MCF 10A (cell line): ENCODE measurements at regions not wholly inside any gene's neighbourhood (a gene's known extent, or its start where the extent isn't known, plus 50 kb on each side); places are given as distances from the start of the nearest gene placed in this dataset.

Experiments
- BruUV-seq: library from RNA; stranded (reverse); fragments of 400-500 nt; replicated peaks from 2 replicates; lab custom pipeline; 2021; lab: Mats Ljungman, UMichigan
- CTCF ChIA-PET: fragments of 300-600 bp; sonication (Branson Sonifier 250); formaldehyde crosslinking; extraction: SDS; loops from one replicate; lab custom pipeline; 2021; ENCODE audit warnings: antibody characterized with exemption, inconsistent platforms; lab: Yijun Ruan, JAX
- POLR2A ChIA-PET: fragments of 300-600, 350-650 bp; sonication (Branson Sonifier 250); formaldehyde crosslinking; extraction: SDS; loops from one replicate; lab custom pipeline; 2020; ENCODE audit warnings: antibody characterized with exemption, inconsistent platforms; lab: Yijun Ruan, JAX
- DNase-seq: peaks from one replicate; pipeline ENCODE4 v3.0.0-alpha.2; 2018; ENCODE audit not compliant: unreplicated experiment
- H3K27ac Mint-ChIP-seq: one replicate; pipeline ENCODE4 v1.8.0; 2022; ENCODE audit warnings: mild to moderate bottlenecking, low read depth, mixed read lengths; ENCODE audit not compliant: unreplicated experiment
- H3K27me3 Mint-ChIP-seq: one replicate; pipeline ENCODE4 v1.8.0; 2022; ENCODE audit warnings: mixed read lengths; ENCODE audit not compliant: insufficient read depth, unreplicated experiment
- H3K36me3 Mint-ChIP-seq: one replicate; pipeline ENCODE4 v1.8.0; 2022; ENCODE audit warnings: mild to moderate bottlenecking, moderate library complexity, mixed read lengths; ENCODE audit not compliant: insufficient read depth, unreplicated experiment
- H3K4me1 Mint-ChIP-seq: one replicate; pipeline ENCODE4 v1.8.0; 2022; ENCODE audit warnings: mixed read lengths; ENCODE audit not compliant: insufficient read depth, unreplicated experiment
- H3K4me3 Mint-ChIP-seq: one replicate; pipeline ENCODE4 v1.8.0; 2022; ENCODE audit warnings: mild to moderate bottlenecking, moderate library complexity, mixed read lengths; ENCODE audit not compliant: unreplicated experiment
- H3K9me3 Mint-ChIP-seq: one replicate; pipeline ENCODE4 v1.8.0; 2022; ENCODE audit warnings: mixed read lengths; ENCODE audit not compliant: unreplicated experiment
- CTCF ChIP-seq: fragments of 200-600 bp; IDR thresholded peaks from one replicate; pipeline ENCODE4 v1.8.0; 2022; ENCODE audit warnings: antibody characterized with exemption, mild to moderate bottlenecking; ENCODE audit not compliant: unreplicated experiment
- intact Hi-C: fragments of 100-400 bp; cut with micrococcal nuclease; formaldehyde crosslinking; loops from 2 replicates; pipeline ENCODE4 v1.14.1; 2022

GRCh38 chr9:96045811-96046210, 170.3 kb downstream of the ERCC6L2 start:
- Mint-ChIP-seq H3K27me3 (peaks cover 22% of the 10 kb centered on the region), H3K36me3 (no peaks in the 10 kb centered on the region), H3K9me3 (no peaks in the 10 kb centered on the region), H3K4me1 (no peaks in the 10 kb centered on the region), H3K27ac (no peak overlapping the region), H3K4me3 (no peak overlapping the region)
- DNase-seq = no peak
- ChIA-PET POLR2A (no interaction called here), CTCF (no interaction called here)
- TF ChIP-seq CTCF = no peak
- intact Hi-C loops = no loop called here
- no TSS peak for BruUV-seq

DNA sequence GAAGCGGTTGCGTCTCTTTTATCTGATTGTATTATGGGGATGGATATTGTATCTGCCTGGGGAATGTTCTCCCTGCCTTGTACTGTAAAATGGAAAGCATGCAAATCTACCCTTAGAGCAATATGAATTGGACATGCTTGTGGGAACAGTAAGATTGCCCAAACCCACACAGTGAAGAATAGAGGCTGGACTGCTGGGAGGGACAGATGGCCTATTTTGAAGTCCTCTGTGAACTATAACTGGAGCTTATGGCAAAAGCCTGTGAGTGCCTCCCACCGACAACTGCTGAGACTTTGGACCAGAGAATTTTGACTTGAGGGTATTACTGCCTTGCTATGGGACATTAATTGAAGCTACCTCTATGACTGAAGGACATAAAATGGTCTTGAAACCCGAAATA, 168.9 kb downstream of the ERCC6L2 start:
- no peak overlapping the region for H3K4me3 Mint-ChIP-seq
- H3K27me3 Mint-ChIP-seq = peaks cover 22% of the 10 kb centered on the region
- CTCF ChIA-PET = no interaction called here
- no peak overlapping the region for H3K27ac Mint-ChIP-seq
- POLR2A ChIA-PET = no interaction called here
- no peak for DNase-seq
- no peaks in the 10 kb centered on the region for H3K4me1 Mint-ChIP-seq
- no peak for TF ChIP-seq CTCF
- H3K9me3 Mint-ChIP-seq = peaks cover 8% of the 10 kb centered on the region
- no TSS peak for BruUV-seq
- no peaks in the 10 kb centered on the region for H3K36me3 Mint-ChIP-seq
- intact Hi-C loops = no loop called here

DNA sequence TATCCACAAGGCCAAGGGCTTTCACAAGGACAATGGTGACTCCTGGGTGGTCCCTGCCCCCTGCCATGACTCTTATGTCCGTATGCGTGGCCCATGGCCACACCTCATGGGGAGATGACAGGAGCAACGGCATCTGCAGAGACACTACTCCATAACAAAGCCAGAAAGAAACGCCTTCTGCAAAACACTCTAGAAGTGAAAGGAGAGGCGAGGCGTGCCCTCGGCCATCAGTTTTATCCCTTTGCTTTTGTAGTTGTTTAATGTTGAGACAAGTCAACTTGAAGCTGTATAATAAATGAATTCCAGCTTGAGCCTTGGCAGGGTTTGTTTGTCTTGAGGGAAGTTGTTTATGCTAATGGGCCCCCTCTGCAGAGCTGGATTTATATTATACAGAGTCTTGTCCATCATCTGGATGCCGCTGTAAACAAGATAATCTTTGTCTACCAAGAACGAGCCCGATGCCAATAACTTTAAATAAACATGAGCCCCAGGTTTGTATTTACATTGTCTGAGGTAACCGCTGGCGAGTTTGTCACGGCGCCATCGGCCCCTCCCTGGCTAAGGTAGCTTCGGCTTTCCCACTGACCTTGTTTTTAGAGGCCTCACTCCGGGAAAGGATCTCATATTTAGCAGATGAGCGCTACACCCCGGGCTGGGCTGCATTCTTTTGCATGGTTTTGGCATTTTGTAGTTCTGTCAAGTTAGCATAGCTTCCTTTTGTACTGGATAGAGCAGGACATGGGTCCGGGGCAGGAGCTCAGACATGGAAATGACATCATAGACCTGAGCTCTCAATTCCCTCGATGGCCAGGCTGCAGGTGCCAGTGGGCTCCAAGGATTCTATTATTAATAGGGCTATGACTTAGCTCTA, 165.3 kb downstream of the ERCC6L2 start:
- BruUV-seq = no TSS peak
- Mint-ChIP-seq H3K9me3 (peaks cover 30% of the 10 kb centered on the region), H3K4me1 (no peaks in the 10 kb centered on the region), H3K27ac (no peak overlapping the region), H3K36me3 (no peaks in the 10 kb centered on the region), H3K4me3 (no peak overlapping the region), H3K27me3 (peaks cover 19% of the 10 kb centered on the region)
- no peak for TF ChIP-seq CTCF
- POLR2A ChIA-PET = interaction anchor here (0.6 to 0.8 kb wide), 3 partner anchors 16 to 422 kb away, joined by 3 to 4 read pairs (median 4); no protein-coding TSS in a partner anchor
- CTCF ChIA-PET = interaction anchor here (0.5 kb wide), 1 partner anchor 1432 kb away, joined by 3 read pairs; no protein-coding TSS in a partner anchor
- no peak for DNase-seq
- intact Hi-C loops = no loop called here

DNA sequence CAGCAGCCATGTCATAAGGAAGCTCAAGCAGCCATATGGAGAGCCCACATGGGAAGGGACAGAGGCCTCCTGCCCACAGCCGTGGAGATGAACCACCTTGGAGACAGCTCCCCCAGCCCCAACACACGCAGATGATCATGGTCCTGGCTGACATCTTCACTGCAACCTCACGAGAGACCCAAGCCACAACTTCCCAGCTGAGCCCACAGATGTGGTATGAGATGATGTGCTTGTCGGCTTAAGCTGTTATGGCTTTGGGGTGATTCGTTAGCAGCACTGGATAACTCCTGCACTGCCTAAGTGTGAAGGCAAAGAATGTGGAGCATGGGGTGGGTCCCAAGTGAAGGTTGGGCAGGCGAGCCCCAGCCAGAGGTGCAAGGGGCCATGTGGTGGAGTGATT, 163.4 kb downstream of the ERCC6L2 start:
- ChIA-PET CTCF (no interaction called here), POLR2A (no interaction called here)
- DNase-seq = no peak
- H3K27ac Mint-ChIP-seq = no peak overlapping the region
- H3K4me3 Mint-ChIP-seq = no peak overlapping the region
- BruUV-seq = no TSS peak
- peaks cover 11% of the 10 kb centered on the region for H3K27me3 Mint-ChIP-seq
- intact Hi-C loops = no loop called here
- peaks cover 30% of the 10 kb centered on the region for H3K9me3 Mint-ChIP-seq
- no peaks in the 10 kb centered on the region for H3K4me1 Mint-ChIP-seq
- H3K36me3 Mint-ChIP-seq = no peaks in the 10 kb centered on the region
- TF ChIP-seq CTCF = no peak
